NB4 (cell line): ENCODE measurements at regions not wholly inside any gene's neighbourhood (a gene's known extent, or its start where the extent isn't known, plus 50 kb on each side); places are given as distances from the start of the nearest gene placed in this dataset.

Source experiments
- MYC ChIP-seq: IDR thresholded peaks from 2 replicates; pipeline ENCODE4 v1.6.1; 2011; ENCODE audit warnings: low read depth, low read length
- POLR2A ChIP-seq: IDR thresholded peaks from 2 replicates; pipeline ENCODE4 v1.6.1; 2011; ENCODE audit warnings: mild to moderate bottlenecking; ENCODE audit not compliant: insufficient read length; ENCODE audit errors: extremely low read depth
- TF ChIP-seq, protein P1 (sequence below): IDR thresholded peaks from one replicate; pipeline ENCODE4 v1.5.1; 2012; ENCODE audit warnings: low read depth, low read length
- TF ChIP-seq, protein P2 (sequence below): IDR thresholded peaks from 2 replicates; pipeline ENCODE4 v1.6.1; 2011; ENCODE audit warnings: low read depth, low read length

DNA sequence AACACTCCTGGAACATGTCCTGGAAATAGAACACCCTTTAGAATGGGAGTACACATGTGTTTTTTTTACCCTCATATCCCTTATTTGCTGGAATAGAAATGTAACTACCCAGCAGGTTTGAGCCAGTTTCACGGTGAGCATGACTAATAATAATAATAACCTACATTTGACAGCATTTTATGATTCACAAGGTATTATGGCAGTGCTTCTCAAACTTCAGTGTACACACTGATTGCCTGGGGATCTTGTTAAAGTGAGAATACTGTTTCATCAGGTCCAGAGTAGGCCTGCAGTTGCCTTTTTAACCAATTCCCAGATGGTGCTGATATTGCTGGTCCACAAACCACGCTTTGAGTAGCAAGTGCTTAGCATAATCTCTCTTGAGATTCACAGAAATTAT, 63.9 kb downstream of the NFKBIZ start:
- TF ChIP-seq, protein P1, sequence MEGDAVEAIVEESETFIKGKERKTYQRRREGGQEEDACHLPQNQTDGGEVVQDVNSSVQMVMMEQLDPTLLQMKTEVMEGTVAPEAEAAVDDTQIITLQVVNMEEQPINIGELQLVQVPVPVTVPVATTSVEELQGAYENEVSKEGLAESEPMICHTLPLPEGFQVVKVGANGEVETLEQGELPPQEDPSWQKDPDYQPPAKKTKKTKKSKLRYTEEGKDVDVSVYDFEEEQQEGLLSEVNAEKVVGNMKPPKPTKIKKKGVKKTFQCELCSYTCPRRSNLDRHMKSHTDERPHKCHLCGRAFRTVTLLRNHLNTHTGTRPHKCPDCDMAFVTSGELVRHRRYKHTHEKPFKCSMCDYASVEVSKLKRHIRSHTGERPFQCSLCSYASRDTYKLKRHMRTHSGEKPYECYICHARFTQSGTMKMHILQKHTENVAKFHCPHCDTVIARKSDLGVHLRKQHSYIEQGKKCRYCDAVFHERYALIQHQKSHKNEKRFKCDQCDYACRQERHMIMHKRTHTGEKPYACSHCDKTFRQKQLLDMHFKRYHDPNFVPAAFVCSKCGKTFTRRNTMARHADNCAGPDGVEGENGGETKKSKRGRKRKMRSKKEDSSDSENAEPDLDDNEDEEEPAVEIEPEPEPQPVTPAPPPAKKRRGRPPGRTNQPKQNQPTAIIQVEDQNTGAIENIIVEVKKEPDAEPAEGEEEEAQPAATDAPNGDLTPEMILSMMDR = no peak
- TF ChIP-seq MYC (no peak), POLR2A (no peak)
- TF ChIP-seq, protein P2, sequence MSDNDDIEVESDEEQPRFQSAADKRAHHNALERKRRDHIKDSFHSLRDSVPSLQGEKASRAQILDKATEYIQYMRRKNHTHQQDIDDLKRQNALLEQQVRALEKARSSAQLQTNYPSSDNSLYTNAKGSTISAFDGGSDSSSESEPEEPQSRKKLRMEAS = no peak
